Osteocyte (in vitro differentiated cells): ENCODE measurements at regions not wholly inside any gene's neighbourhood (a gene's known extent, or its start where the extent isn't known, plus 50 kb on each side); places are given as distances from the start of the nearest gene placed in this dataset.

Experiments used
- DNase-seq: peaks from one replicate; pipeline ENCODE4 v3.0.0; 2021; ENCODE audit warnings: mixed read lengths; ENCODE audit not compliant: unreplicated experiment; ENCODE audit errors: extremely low spot score
- H3K27ac Mint-ChIP-seq: one replicate; pipeline ENCODE4 v1.8.0; 2021; ENCODE audit warnings: mild to moderate bottlenecking, mixed read lengths; ENCODE audit not compliant: unreplicated experiment
- H3K27me3 Mint-ChIP-seq: one replicate; pipeline ENCODE4 v1.8.0; 2021; ENCODE audit warnings: mixed read lengths; ENCODE audit not compliant: unreplicated experiment
- H3K36me3 Mint-ChIP-seq: one replicate; pipeline ENCODE4 v1.8.0; 2021; ENCODE audit warnings: mixed read lengths; ENCODE audit not compliant: unreplicated experiment
- H3K4me1 Mint-ChIP-seq: one replicate; pipeline ENCODE4 v1.8.0; 2021; ENCODE audit warnings: mixed read lengths; ENCODE audit not compliant: unreplicated experiment
- H3K4me3 Mint-ChIP-seq: one replicate; pipeline ENCODE4 v1.8.0; 2021; ENCODE audit warnings: mild to moderate bottlenecking, moderate library complexity, mixed read lengths; ENCODE audit not compliant: unreplicated experiment
- H3K9me3 Mint-ChIP-seq: one replicate; pipeline ENCODE4 v1.8.0; 2021; ENCODE audit warnings: mixed read lengths; ENCODE audit not compliant: unreplicated experiment
- CTCF ChIP-seq: fragments of 200-600 bp; sonication (generic); IDR thresholded peaks from 2 replicates; pipeline ENCODE4 v1.5.0; 2021; ENCODE audit warnings: antibody characterized with exemption, mild to moderate bottlenecking, moderate library complexity

- Mint-ChIP-seq H3K4me3 (no peak overlapping the region), H3K9me3 (no peaks in the 10 kb centered on the region), H3K4me1 (no peaks in the 10 kb centered on the region), H3K27ac (no peak overlapping the region), H3K36me3 (no peaks in the 10 kb centered on the region), H3K27me3 (peaks cover 2% of the 10 kb centered on the region)
- no peak for TF ChIP-seq CTCF
- no peak for DNase-seq
These were observed 677.1 kb upstream of the CHD1 start for GRCh38 chr5:99605904-99606303.

DNA sequence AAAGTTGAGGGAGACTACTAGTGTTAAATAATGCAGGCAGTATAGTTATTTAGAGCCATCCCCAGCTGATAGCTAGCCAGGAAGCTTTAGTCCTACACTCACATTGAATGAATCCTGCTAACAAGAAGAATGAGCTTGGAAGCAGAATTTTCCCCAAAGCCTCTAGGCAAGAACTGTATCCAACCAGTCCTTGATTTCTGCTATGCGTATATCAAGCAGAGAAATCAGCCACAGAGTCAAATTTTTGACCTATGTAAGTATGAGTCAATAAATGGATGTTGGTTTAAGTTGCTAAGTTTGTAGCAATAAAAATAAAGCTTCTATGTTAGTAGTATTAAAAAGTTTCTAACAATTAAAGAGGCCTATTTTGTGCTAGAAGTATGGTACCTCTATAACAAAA, 672.1 kb upstream of the CHD1 start:
- no peaks in the 10 kb centered on the region for H3K4me1 Mint-ChIP-seq
- H3K36me3 Mint-ChIP-seq: no peaks in the 10 kb centered on the region
- no peak for DNase-seq
- H3K27ac Mint-ChIP-seq: no peak overlapping the region
- TF ChIP-seq CTCF: no peak
- no peak overlapping the region for H3K4me3 Mint-ChIP-seq
- H3K9me3 Mint-ChIP-seq: no peaks in the 10 kb centered on the region
- H3K27me3 Mint-ChIP-seq: no peaks in the 10 kb centered on the region

GRCh38 chr5:99590806-99591205, 662.0 kb upstream of the CHD1 start:
- Mint-ChIP-seq H3K4me3 (no peak overlapping the region), H3K27ac (no peak overlapping the region), H3K36me3 (no peaks in the 10 kb centered on the region), H3K9me3 (no peaks in the 10 kb centered on the region), H3K4me1 (no peaks in the 10 kb centered on the region), H3K27me3 (no peaks in the 10 kb centered on the region)
- DNase-seq: no peak
- TF ChIP-seq CTCF: no peak

- no peak for DNase-seq
- Mint-ChIP-seq H3K9me3 (no peaks in the 10 kb centered on the region), H3K4me1 (no peaks in the 10 kb centered on the region), H3K36me3 (no peaks in the 10 kb centered on the region), H3K27me3 (no peaks in the 10 kb centered on the region), H3K27ac (no peak overlapping the region), H3K4me3 (no peak overlapping the region)
- no peak for TF ChIP-seq CTCF
These were observed 660.6 kb upstream of the CHD1 start for GRCh38 chr5:99589424-99589823.

GRCh38 chr5:99587983-99588382, 659.2 kb upstream of the CHD1 start:
- TF ChIP-seq CTCF: no peak
- no peak overlapping the region for H3K4me3 Mint-ChIP-seq
- DNase-seq: no peak
- no peaks in the 10 kb centered on the region for H3K9me3 Mint-ChIP-seq
- no peak overlapping the region for H3K27ac Mint-ChIP-seq
- H3K36me3 Mint-ChIP-seq: no peaks in the 10 kb centered on the region
- H3K4me1 Mint-ChIP-seq: no peaks in the 10 kb centered on the region
- no peaks in the 10 kb centered on the region for H3K27me3 Mint-ChIP-seq
